Inferior parietal cortex (tissue), 1 donor: ENCODE measurements at regions not wholly inside any gene's neighbourhood (a gene's known extent, or its start where the extent isn't known, plus 50 kb on each side); places are given as distances from the start of the nearest gene placed in this dataset.

ENCODE experiments used
- DNase-seq: peaks from one replicate; pipeline ENCODE4 v3.0.0-alpha.2; 2016; ENCODE audit errors: extremely low spot score

DNA sequence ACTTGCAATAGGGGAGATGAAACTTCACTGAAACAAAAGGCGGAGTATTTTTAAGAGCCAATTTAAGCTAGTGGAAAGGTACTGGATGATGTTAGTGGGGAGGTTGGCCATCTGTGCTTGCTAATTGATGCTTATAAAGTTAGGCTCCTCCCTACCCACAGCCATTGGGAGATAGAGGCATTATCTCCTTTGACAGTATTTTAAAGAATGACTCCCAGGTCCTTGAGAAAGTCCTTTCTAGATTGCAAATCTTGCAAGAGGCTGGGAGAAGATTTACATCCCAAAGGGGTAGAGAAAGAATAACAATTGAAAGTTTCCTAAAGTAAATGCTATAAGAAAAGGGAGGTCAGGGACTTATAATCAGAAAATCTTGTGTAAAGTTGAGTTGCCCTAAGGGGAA, 282.6 kb downstream of the BRINP1 start:
- DNase-seq, result no peak

DNA sequence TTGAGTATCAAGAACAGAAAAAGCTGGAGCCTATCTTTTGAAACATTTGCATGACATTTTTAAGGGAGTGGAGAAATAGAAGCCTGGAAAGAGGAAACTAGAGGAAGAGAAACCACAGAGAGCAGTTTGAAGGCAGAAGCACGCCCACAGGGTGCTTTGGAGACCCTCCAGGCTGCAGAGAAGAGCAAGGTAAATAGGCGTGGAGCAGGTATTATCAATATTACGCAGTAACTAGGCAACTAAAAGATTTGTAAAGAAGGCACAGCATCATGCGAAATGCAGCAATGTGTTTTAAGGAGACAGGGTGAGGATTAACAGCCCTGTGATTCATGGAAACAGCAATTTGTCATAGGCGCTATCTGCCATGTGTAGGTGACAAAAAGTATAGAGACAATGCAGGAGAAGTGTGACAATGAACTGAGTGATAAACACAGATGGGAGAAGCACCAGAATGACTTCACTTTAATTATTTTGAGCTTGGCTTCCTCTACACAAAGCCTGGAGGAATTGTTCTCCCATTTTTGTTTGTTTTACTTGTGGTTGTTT, 281.2 kb downstream of the BRINP1 start:
- DNase-seq, result no peak

DNA sequence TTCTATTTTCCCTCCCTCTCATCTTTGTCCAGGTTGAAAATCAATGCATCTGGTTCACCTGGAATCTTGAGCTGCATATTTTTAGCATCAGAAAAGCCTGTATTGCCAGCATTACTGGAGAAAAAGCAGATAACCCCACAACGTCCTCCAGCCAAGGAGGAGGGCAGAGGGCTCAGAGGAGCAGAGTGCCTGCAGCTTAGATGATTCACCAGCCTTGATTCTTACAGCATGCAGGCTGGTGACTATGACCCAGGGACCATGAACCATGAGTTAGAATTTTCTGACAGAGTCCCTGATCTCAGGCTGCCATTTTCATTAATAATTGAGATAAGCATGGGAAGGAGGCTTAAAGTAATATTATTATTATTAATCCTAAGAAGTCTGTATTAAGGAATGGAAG, 278.2 kb downstream of the BRINP1 start:
- no peak for DNase-seq

DNA sequence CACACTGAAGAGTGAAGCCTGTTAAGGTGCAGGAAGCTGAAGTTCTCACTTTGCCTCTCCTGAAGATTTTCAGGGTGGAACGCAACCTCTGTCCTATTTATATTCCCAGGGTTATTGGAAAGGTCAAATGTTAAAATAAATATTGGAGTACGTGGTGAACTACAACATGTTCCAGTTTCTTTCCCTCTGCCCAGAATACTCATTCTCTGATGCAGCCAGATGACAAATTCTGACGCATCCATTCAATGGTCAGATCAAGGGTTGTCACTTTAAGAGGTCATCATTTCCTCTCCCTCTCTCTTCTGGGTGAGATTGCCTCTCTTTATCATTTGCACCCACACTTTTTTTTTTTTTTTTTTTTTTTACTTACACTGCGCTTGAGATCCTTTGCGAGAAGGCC, 277.1 kb downstream of the BRINP1 start:
- no peak for DNase-seq

DNA sequence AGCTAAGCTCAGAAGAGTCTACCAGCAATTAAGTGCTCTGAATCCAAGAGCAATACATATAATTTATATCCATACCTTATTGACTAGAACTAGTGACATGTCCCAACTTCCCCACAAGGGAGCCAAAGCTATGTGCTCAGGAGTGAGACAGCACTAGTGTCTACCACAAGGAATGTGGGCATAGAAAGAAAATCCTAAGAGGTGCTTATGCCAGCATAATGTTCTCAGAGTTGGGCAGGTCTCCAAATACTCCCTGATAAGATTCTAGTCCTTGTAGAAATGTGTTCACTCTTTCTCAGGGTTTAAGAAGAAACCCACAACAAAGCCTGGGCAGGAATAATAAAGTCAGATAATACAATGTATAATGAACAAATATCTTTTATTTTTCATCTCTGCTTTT, 275.1 kb downstream of the BRINP1 start:
- no peak for DNase-seq

DNA sequence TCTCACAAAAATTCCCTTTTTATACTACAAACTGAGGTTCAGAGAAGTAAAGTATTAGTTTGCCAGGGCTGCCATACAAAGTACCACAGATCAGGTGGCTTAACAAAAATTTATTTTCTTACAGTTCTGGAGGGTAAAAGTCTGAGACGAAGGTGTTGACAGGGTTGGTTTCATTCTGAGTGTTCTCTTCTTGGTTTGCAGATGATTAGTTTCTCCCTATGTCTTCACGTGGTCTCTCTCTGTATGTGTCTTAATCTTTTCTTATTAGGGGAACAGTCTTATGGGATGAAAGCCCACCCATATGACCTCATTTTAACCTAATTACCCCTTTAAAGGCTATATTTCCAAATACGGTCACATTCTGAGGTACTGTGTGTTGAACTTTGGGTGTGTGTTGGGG, 274.2 kb downstream of the BRINP1 start:
- no peak for DNase-seq

DNA sequence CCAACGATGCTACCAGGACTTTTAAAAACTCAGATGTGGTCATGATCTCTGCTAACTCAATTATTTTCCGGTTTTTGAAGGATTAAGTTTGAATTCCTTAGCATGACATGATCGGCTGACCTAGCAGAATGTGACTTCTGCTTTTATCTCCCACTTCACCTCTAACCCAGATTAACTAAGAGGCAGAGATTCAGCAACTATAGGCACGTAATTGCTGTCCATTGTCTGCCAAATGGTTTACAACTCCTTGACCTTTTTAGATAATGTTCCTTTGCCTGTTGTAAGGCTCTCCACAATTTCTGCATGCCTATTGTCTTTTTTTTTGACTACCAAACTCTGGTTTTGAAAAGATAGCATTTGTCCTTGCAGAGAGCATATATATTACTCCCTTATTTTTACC, 268.2 kb downstream of the BRINP1 start:
- no peak for DNase-seq

DNA sequence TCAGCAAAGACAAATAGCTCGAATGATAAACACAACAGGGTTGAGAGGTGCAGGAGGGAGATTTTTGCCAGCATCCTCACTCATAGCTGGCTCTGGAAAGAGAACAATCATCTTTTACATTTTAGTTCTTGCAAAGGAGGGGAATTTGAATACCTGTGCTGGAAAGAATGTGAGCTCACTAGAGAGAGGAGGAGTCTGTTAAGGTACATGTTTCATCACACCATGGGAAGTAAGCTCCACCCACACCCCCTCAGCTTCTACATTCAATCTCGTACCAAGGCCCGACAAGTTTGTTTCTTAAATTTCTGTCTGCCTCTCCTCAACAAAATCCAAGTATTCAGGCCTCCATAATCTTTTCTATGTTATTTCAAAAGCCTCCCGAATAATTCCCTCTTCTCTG, 254.6 kb downstream of the BRINP1 start:
- peak; percentile 8 for DNase-seq
